ENCODE measurements at regions not wholly inside any gene's neighbourhood (a gene's known extent, or its start where the extent isn't known, plus 50 kb on each side); places are given as distances from the start of the nearest gene placed in this dataset.

GRCh38 chr21:14722841-14723483, 176.8 kb upstream of the SAMSN1 start:
- intact Hi-C loops (cut with micrococcal nuclease; ENCODE audit: unreplicated experiment) = no loop called here
- ChIA-PET POLR2A (ENCODE audit: unreplicated experiment) (no interaction called here), CTCF (no interaction called here)
- no peaks in the 10 kb centered on the region for H3K9me2 ChIP-seq (ENCODE audit: insufficient read depth)
- no peaks in the 10 kb centered on the region for H3K79me2 ChIP-seq (ENCODE audit: low read depth)
- no peaks in the 10 kb centered on the region for H3K27me3 ChIP-seq (ENCODE audit: insufficient read depth, low read depth)
- no peak for DNase-seq
- BruUV-seq (replicated peaks) = no TSS peak
- no peaks in the 10 kb centered on the region for H3K9me3 ChIP-seq (ENCODE audit: insufficient read depth, low read depth)
- H4K20me1 ChIP-seq (ENCODE audit: insufficient read depth) = no peaks in the 10 kb centered on the region
- H3K27ac ChIP-seq = no peak overlapping the region
- no peaks in the 10 kb centered on the region for H3K36me3 ChIP-seq (ENCODE audit: low read depth)
- H3F3A ChIP-seq (ENCODE audit: insufficient read depth, low read depth) = no peaks in the 10 kb centered on the region
- no peak overlapping the region for H3K4me3 ChIP-seq
- H3K4me2 ChIP-seq = no peak overlapping the region
- no peaks in the 10 kb centered on the region for H3K4me1 ChIP-seq (replicated peaks; ENCODE audit: insufficient read depth)
- no peak for TF ChIP-seq CTCF (conservative IDR thresholded peaks at IDR 0.05)
- no peak for TF ChIP-seq EZH2 (IDR thresholded peaks at IDR 0.05; ENCODE audit: low read depth)
- no peak overlapping the region for H2AFZ ChIP-seq

DNA sequence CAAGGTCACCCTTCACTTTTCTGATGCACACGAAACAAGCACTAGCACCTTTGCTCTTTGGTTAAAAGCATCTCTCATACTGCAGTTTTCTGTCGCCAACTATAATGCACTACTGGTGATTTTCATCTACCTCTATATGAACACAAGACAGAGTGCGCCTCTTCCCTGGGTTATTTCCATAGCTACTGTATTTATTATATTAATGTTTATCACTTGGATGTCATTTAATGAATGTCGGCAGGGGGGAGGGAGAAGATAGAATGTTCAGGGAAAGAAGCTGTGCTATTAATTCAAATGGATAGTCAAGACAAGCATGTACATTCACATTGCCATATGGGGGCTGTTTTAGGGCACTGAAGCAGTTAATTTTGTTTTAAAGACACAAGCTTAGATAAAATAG, 174.1 kb upstream of the SAMSN1 start:
- ChIA-PET POLR2A (ENCODE audit: unreplicated experiment) (no interaction called here), CTCF (no interaction called here)
- no TSS peak for BruUV-seq (replicated peaks)
- H3K4me2 ChIP-seq = no peak overlapping the region
- H3K36me3 ChIP-seq (ENCODE audit: low read depth) = no peaks in the 10 kb centered on the region
- H3K4me3 ChIP-seq = no peak overlapping the region
- no peak for TF ChIP-seq EZH2 (IDR thresholded peaks at IDR 0.05; ENCODE audit: low read depth)
- no peak for TF ChIP-seq CTCF (conservative IDR thresholded peaks at IDR 0.05)
- H4K20me1 ChIP-seq (ENCODE audit: insufficient read depth) = no peaks in the 10 kb centered on the region
- no peaks in the 10 kb centered on the region for H3F3A ChIP-seq (ENCODE audit: insufficient read depth, low read depth)
- no peak overlapping the region for H2AFZ ChIP-seq
- no peaks in the 10 kb centered on the region for H3K79me2 ChIP-seq (ENCODE audit: low read depth)
- intact Hi-C loops (cut with micrococcal nuclease; ENCODE audit: unreplicated experiment) = no loop called here
- H3K9me2 ChIP-seq (ENCODE audit: insufficient read depth) = no peaks in the 10 kb centered on the region
- H3K27ac ChIP-seq = no peak overlapping the region
- no peak for DNase-seq
- H3K9me3 ChIP-seq (ENCODE audit: insufficient read depth, low read depth) = no peaks in the 10 kb centered on the region
- H3K4me1 ChIP-seq (replicated peaks; ENCODE audit: insufficient read depth) = no peaks in the 10 kb centered on the region
- no peaks in the 10 kb centered on the region for H3K27me3 ChIP-seq (ENCODE audit: insufficient read depth, low read depth)

DNA sequence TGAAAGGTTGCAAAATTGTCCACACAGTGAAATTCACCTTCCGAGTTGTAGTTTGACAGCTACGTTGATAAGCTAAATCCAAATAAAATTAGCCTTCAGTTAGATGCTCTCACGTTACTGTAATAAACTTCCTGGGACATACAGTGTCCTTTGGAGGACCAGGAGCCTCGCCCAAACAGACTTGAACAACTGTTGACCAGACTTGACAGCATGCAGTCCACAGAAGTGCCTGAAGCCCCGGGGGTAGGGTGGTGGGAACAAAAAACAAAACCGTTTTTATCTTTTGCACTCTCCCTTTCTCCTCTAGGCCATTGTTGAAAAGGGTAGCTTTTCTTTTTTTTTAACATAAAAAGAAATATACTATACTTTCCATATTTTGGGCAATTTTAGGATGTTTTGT, 172.8 kb upstream of the SAMSN1 start:
- Histone ChIP-seq H3K4me2 (no peak overlapping the region), H3K27ac (no peak overlapping the region), H2AFZ (no peak overlapping the region), H4K20me1 (ENCODE audit: insufficient read depth) (no peaks in the 10 kb centered on the region), H3K4me1 (replicated peaks; ENCODE audit: insufficient read depth) (no peaks in the 10 kb centered on the region), H3F3A (ENCODE audit: insufficient read depth, low read depth) (no peaks in the 10 kb centered on the region), H3K36me3 (ENCODE audit: low read depth) (no peaks in the 10 kb centered on the region), H3K9me2 (ENCODE audit: insufficient read depth) (no peaks in the 10 kb centered on the region), H3K9me3 (ENCODE audit: insufficient read depth, low read depth) (no peaks in the 10 kb centered on the region), H3K4me3 (no peak overlapping the region), H3K79me2 (ENCODE audit: low read depth) (no peaks in the 10 kb centered on the region), H3K27me3 (ENCODE audit: insufficient read depth, low read depth) (no peaks in the 10 kb centered on the region)
- no peak for DNase-seq
- ChIA-PET POLR2A (ENCODE audit: unreplicated experiment) (no interaction called here), CTCF (no interaction called here)
- intact Hi-C loops (cut with micrococcal nuclease; ENCODE audit: unreplicated experiment) = no loop called here
- BruUV-seq (replicated peaks) = no TSS peak
- no peak for TF ChIP-seq EZH2 (IDR thresholded peaks at IDR 0.05; ENCODE audit: low read depth)
- no peak for TF ChIP-seq CTCF (conservative IDR thresholded peaks at IDR 0.05)
